ENCODE measurements at regions not wholly inside any gene's neighbourhood (a gene's known extent, or its start where the extent isn't known, plus 50 kb on each side); places are given as distances from the start of the nearest gene placed in this dataset.
"Not testable (repeated sequence)": the region's sequence is repeated elsewhere in the genome, so short reads cannot be mapped to it uniquely, and the experiment has no call there.

- no peak for DNase-seq
Observed at GRCh38 chr13:105914291-105915036, 621.0 kb downstream of the EFNB2 start.

GRCh38 chr13:105908586-105908985 lies 626.9 kb downstream of the EFNB2 start:
- no peak for DNase-seq

- no peak for DNase-seq
Observed at GRCh38 chr13:105907319-105908019, 628.0 kb downstream of the EFNB2 start.

DNA sequence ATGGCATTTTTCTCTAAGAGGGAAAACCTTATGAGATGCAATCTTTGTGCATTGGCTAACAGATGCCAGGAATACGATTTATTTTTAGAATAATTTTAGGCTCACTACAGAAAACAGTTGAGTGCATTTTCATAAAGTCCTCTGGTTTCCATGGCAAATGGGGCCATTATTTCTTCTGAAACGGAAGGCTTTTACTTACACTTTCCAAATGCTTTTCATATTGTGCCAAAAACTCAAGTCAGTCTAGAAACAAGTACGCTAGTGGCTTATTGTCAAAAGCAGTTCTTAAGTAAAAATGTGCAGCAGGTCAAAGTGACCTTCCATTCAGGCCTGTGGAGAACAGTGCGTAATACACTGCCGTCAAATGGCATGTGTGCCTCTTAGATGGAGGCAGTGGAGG lies 628.7 kb downstream of the EFNB2 start:
- DNase-seq, result no peak

DNA sequence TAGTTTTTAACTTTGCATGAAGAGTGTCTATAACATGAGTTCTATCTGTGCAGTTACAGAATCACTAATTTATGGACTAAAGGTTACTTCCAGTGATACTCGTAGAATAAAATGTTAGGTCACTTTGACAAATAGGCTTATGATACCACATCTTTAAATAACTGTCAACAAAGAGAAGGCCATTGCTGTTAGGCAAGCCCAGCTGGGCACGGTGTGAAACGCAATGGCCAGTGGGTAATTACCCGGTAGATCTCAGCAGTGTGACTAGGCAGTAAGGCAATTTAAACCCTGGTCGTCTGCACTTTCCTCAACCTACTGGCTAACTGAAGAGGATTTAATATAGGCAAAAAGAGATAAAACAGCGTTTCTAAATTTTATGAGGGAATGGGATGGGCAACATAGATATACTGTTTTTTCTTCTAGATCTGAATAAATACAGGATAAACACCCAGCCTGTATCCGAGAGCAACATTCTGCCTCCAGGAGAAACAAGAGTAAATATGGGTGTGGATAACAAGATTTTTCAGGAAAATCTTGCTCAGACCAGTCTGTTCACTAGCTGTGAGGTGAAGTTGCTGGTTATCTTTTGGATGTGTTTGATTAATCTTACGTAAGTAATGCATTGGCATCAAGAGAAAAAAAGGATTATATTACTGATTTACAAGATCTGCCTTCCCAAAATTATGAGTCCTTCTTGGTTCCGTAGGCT lies 631.3 kb downstream of the EFNB2 start:
- no peak for DNase-seq

DNA sequence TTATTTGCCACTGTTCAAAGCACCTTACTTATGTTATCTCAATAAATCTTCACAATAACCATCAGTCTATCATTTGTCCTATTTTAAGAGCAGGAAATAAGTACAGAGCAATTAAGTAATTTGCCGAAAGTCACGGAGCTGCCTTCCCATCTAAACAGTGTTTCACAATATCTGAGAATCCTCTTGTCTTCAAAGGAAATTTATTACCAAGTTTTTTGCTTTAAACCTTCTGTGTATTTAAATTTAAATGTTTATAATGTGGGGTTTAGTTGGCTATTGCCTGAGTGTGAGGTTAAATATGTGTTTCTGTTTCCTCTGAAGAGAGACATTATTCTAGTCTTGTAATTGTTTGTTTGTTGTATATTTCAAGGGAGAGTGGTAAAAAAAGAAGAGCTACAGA lies 633.1 kb downstream of the EFNB2 start:
- DNase-seq, result no peak

DNA sequence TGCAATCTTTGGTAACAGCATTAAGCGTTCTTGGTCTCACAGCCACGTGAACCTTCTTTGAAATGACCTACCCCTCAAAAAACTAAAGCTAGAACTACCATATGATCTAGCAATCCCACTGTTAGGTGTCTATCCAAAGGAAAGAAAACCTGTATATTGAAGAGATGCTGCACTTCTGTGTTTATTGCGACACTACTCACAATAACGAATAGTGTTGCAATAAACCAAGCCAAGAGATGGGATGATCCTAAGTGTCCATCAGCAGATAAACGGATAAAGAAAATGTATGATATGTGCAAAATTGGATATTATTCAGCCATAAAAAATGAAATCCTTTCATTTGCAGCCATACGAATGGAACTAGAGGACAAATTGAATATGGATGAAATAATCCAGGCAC lies 637.9 kb downstream of the EFNB2 start:
- DNase-seq, result no peak

DNA sequence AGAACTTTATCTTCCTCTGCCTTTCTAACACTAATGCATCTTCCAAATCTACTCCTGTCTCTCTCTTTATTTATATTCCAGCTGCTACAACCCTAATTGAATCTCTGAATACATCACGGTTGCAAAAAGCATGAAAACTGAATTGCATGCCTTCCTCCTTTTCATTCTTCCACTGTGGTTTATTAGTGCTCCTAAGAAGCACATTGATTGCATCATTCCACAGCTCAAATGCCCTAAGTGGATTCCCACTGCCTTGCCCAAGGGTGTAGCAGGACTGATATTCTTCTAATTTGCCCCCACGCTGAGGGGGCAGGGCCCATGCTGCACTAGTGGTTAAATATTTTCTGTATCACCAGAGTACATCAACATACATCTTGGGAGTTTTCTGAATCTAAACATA lies 640.8 kb downstream of the EFNB2 start:
- DNase-seq, result no peak

- no peak for DNase-seq
Observed at GRCh38 chr13:105890509-105890908, 645.0 kb downstream of the EFNB2 start.

DNA sequence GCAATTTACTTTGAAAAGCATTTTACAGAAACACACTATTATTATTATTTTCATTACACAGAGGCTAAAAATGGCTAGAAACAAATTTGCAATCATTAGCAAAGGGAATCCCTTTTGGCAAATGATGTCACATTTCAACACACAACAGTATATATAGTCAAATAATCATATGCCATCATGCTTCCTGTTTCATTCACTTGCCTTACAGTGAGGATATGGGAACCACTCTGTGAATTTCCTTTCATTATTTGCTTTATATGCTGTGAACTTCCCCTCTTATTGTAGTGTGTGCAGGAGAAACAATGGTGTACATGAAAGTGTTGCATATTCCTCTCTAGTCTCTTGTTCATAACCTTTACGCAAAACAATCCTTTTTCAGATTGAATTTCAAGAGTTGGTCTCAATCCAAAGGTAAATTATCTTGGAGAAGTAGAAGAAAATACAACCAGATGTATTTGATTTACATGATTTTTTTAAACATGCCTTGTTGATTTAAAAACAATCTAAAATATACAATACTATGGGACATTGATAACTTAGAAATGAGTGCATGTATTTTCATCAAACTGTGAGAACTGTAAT lies 657.3 kb downstream of the EFNB2 start:
- no peak for DNase-seq

DNA sequence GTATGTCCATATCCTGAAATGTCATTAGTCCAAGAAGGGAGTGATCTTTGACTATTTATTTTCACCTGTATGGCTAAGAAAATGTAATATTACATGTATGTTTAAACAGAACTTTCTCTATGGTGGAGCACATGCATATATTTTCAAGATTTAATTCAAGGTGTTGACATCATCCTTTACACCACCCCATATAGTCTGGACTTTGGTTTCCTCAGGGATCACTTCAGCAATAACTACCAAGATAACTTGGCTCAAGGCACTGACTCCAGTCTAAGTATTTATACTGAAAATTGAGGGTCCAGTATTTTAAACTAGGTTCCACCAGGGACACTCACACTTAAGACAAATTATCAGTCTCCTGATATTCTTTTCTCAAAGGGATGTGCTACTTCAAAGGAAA lies 660.6 kb downstream of the EFNB2 start:
- DNase-seq, result no peak

DNA sequence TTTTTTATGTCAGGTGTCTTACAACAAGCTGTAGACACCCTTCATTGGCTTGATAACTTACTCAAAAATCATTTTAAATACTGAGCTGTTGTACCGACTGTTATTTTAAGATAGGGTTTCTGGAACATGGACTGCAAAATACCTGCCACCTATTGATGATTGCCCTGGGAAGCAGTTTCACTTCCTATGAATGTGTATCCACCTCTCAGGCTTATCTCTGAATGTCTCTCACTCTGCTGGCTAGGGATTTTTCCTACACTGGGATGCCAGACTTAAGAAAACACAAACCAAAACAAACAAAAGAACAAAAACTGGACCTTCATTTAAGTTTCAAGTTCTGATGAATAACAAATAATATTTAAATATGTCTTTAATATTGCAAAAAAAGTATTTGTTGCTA lies 663.7 kb downstream of the EFNB2 start:
- no peak for DNase-seq

- DNase-seq, result no peak
Observed at GRCh38 chr13:105871326-105871725, 664.1 kb downstream of the EFNB2 start.

- no peak for DNase-seq
Observed at GRCh38 chr13:105863300-105863920, 672.1 kb downstream of the EFNB2 start.

DNA sequence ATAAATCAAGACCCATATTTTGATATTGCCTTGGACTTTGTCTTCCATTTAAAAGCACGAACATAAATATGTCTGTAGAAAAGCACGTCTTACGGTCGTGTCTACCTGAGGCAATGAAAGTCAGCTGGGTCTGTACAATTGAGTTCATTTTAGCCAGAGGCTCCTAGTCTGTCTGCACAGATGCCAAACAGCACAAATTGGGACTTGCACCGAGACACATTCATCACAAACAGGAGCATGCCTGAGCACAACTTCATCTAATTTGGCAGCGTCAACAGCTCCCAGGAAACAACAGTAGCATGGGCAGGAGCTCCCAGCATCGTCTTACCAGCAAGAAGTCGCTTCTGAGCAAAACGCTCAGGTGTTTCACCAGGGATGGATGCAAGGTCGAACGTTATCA lies 687.0 kb downstream of the EFNB2 start:
- no peak for DNase-seq

DNA sequence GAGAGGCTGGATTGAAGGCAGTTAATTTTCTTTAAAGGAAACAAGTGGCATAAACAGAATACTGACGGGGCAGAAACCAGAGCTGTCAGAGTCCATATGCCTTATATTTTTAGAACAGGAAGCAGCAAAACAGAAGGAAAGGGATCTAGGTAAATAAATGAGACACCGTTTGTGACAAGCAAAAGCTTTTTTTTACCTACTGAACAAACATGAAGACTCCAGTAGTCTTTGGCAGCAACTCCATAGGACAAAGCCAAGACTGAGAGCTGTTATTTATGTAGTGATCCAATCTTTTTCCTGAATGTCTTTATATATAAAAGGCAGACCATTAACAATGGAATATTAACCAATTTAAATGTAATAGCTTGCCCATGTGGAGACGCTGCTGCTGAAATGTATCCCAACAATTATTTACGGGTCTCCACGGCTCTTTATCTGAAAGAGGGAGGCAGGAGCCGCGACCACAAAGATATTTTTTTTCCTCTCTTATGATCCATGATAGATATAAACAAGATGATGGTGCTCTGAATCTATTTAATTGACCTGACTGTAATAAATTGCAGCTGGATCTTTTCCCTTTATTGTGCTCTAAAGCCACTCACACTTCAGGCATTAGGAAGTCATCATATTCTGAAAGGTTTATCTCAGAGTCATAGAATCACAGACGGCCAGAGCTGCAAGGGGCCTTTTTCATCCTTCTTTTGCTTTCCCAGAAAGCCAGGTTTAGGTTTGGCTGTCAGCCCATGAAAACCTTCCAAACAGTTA lies 687.8 kb downstream of the EFNB2 start:
- DNase-seq, result no peak

- no peak for DNase-seq
Observed at GRCh38 chr13:105846923-105847322, 688.5 kb downstream of the EFNB2 start.

- DNase-seq, result no peak
Observed at GRCh38 chr13:105841286-105841685, 694.2 kb downstream of the EFNB2 start.

- no peak for DNase-seq
Observed at GRCh38 chr13:105838231-105838630, 697.2 kb downstream of the EFNB2 start.

DNA sequence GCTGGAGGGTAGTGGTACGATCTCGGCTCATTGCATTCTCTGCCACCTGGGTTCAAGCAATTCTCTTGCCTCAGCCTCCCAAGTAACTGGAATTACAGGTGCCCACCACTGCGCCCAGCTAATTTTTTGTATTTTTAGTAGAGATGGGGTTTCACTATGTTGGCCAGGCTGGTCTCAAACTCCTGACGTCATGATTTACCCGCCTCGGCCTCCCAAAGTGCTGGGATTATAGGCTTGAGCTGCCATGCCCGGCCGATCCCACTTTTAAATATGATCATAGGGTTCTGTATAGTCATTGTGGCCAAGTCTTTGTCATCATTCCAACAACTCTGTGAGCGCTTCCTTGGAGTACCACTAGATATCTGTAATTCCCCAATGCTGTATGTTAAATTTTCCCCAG lies 698.2 kb downstream of the EFNB2 start:
- DNase-seq, result not testable (repeated sequence)

- DNase-seq, result no peak
Observed at GRCh38 chr13:105830821-105831220, 704.6 kb downstream of the EFNB2 start.

DNA sequence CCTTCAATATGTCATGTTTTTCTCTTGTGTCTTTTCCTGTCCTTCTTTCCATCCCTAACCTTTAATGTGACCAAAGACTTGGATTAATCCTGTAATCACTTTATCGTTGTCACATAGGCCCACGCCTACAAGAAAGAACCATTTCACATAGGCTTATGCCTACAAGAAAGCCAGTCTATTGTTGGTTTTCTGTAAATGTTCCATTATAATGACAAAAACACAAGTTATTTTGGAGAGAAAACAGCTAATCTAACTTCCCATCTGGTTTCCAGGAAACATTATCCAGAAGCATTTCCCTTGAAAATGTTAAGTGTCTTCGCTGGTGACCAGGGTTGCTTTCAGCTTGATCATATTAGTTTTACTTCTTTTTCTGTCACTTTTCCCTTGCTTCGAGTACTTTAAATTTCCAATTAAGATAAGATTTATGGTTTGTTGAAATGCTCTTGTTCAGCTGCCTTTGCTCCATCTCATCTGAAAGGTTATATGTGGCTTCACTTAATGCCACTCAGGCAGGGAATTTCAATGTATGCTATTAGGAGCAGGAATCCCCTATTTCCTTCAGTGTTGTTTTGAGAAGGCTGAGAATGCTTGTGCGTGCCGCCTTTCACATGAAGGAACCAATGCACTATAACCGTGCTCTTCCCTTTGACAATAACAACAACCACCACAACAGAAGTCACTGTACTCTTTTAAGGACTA lies 708.2 kb downstream of the EFNB2 start:
- DNase-seq, result no peak

All from activated CD8-positive, alpha-beta memory T cell treated with anti-CD3 and anti-CD28 coated beads for 24 hours (primary cell).